Activated CD4-positive, alpha-beta T cell treated with anti-CD3 and anti-CD28 coated beads, Interleukin-2, amount 10 ng/mL, durations not matched to agents 7 days and 5 days (primary cell): ENCODE measurements at regions not wholly inside any gene's neighbourhood (a gene's known extent, or its start where the extent isn't known, plus 50 kb on each side); places are given as distances from the start of the nearest gene placed in this dataset.

Source experiments
- CTCF ChIA-PET: fragments of 350-600 bp; sonication (Branson Sonifier 250); formaldehyde crosslinking; loops from one replicate; lab custom pipeline; 2021; ENCODE audit warnings: antibody characterized with exemption; lab: Charles Lee
- POLR2A ChIA-PET: fragments of 350-600 bp; sonication (Branson Sonifier 250); formaldehyde crosslinking; loops from one replicate; lab custom pipeline; 2021; ENCODE audit warnings: antibody characterized with exemption; lab: Charles Lee
- DNase-seq: peaks from one replicate; pipeline ENCODE4 v3.0.0-alpha.2; 2020
- H3K27ac Mint-ChIP-seq: one replicate; pipeline ENCODE4 v1.8.0; 2021; ENCODE audit warnings: mild to moderate bottlenecking, moderate library complexity, mixed read lengths
- H3K27me3 Mint-ChIP-seq: one replicate; pipeline ENCODE4 v1.8.0; 2021; ENCODE audit warnings: mixed read lengths
- H3K36me3 Mint-ChIP-seq: one replicate; pipeline ENCODE4 v1.8.0; 2021; ENCODE audit warnings: low read depth, mixed read lengths
- H3K4me1 Mint-ChIP-seq: one replicate; pipeline ENCODE4 v1.8.0; 2021; ENCODE audit warnings: mixed read lengths
- H3K4me3 Mint-ChIP-seq: one replicate; pipeline ENCODE4 v1.8.0; 2021; ENCODE audit warnings: mild to moderate bottlenecking, moderate library complexity, mixed read lengths
- H3K9me3 Mint-ChIP-seq: one replicate; pipeline ENCODE4 v1.8.0; 2021; ENCODE audit warnings: mixed read lengths

DNA sequence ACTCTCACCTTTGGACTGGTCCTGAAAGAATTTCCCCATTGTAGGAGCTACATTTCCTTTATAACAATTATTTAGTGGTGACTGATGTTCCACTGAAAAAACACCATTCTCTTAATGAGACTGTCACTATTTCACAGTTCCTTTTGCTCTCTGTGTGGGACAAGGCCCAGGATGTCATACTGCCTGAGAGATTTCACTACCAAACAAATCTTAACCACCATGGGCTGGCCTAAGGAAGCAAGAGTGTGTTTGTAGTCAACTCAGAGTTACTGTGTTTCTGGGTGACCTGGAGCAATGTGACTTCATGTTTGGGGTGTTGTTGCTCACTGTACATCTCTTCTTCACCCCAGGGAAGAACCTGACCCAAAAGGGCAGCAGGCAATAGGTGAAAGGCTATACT is 50.1 kb upstream of the ZNF608 start:
- H3K27ac Mint-ChIP-seq = no peak overlapping the region
- CTCF ChIA-PET = interaction anchor here (0.6 kb wide), 1 partner anchor 795 kb away, joined by 4 read pairs; no protein-coding TSS in a partner anchor
- no peak overlapping the region for H3K4me3 Mint-ChIP-seq
- peaks cover 3% of the 10 kb centered on the region for H3K9me3 Mint-ChIP-seq
- H3K36me3 Mint-ChIP-seq = no peaks in the 10 kb centered on the region
- no peak for DNase-seq
- POLR2A ChIA-PET = no interaction called here
- H3K4me1 Mint-ChIP-seq = no peaks in the 10 kb centered on the region
- H3K27me3 Mint-ChIP-seq = no peaks in the 10 kb centered on the region

DNA sequence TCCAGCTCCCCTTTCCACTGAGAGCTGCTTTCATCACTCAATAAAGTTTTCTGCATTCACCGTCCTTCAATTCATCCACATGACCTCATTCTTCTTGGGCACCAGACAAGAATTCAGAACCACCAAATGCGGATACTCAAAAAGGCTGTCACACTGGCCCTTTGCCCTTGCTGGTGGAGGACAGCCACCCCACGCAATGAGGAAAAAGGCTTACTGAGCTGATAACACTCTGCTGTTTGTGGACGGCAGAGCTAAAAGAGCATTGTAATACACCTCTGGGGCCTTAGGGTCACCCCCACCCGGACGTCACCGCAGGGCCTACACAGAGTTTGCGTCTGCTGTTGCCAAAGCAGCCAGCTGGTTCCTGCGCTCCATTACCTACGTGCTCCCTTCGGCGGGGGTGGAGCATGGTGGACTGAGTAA is 51.2 kb upstream of the ZNF608 start:
- H3K4me3 Mint-ChIP-seq = no peak overlapping the region
- no peaks in the 10 kb centered on the region for H3K36me3 Mint-ChIP-seq
- no peak for DNase-seq
- ChIA-PET CTCF (no interaction called here), POLR2A (no interaction called here)
- H3K27me3 Mint-ChIP-seq = no peaks in the 10 kb centered on the region
- no peaks in the 10 kb centered on the region for H3K4me1 Mint-ChIP-seq
- no peak overlapping the region for H3K27ac Mint-ChIP-seq
- no peaks in the 10 kb centered on the region for H3K9me3 Mint-ChIP-seq

- H3K4me1 Mint-ChIP-seq = no peaks in the 10 kb centered on the region
- CTCF ChIA-PET = no interaction called here
- no peak for DNase-seq
- POLR2A ChIA-PET = no interaction called here
- no peaks in the 10 kb centered on the region for H3K36me3 Mint-ChIP-seq
- no peaks in the 10 kb centered on the region for H3K9me3 Mint-ChIP-seq
- no peak overlapping the region for H3K4me3 Mint-ChIP-seq
- no peaks in the 10 kb centered on the region for H3K27me3 Mint-ChIP-seq
- no peak overlapping the region for H3K27ac Mint-ChIP-seq
Measured at GRCh38 chr5:124798890-124799289, 52.5 kb upstream of the ZNF608 start.

DNA sequence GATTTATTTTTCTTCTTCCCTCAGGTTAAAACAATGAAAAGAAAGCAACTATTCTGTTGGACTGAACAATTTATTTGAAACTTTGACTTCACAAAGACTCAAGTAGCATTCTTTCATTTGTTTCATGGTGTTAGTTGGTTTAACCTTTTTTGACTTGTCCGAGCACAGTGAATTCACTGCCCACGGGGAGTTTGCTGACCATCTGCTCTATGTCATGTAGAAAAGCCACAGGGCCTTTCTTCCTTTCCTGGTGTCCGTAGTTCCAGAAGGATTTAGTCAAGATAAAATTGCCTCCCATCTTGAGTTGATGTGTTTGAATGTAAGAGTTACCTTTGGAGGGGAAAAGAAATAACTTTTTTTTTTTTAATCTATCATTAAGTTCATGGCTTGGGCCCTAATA is 55.1 kb upstream of the ZNF608 start:
- H3K9me3 Mint-ChIP-seq = no peaks in the 10 kb centered on the region
- POLR2A ChIA-PET = no interaction called here

GRCh38 chr5:124803617-124804323 is 57.3 kb upstream of the ZNF608 start:
- ChIA-PET POLR2A (no interaction called here), CTCF (no interaction called here)
- H3K4me3 Mint-ChIP-seq = no peak overlapping the region
- H3K9me3 Mint-ChIP-seq = no peaks in the 10 kb centered on the region
- DNase-seq = no peak
- no peaks in the 10 kb centered on the region for H3K4me1 Mint-ChIP-seq
- H3K36me3 Mint-ChIP-seq = no peaks in the 10 kb centered on the region
- no peaks in the 10 kb centered on the region for H3K27me3 Mint-ChIP-seq
- H3K27ac Mint-ChIP-seq = no peak overlapping the region

More for the DNA sequence above, 55.1 kb upstream of the ZNF608 start:
- no peak for DNase-seq
- H3K4me3 Mint-ChIP-seq = no peak overlapping the region
- H3K27me3 Mint-ChIP-seq = no peaks in the 10 kb centered on the region
- CTCF ChIA-PET = no interaction called here
- H3K27ac Mint-ChIP-seq = no peak overlapping the region
- H3K36me3 Mint-ChIP-seq = no peaks in the 10 kb centered on the region
- no peaks in the 10 kb centered on the region for H3K4me1 Mint-ChIP-seq

- H3K4me1 Mint-ChIP-seq = no peaks in the 10 kb centered on the region
- H3K27ac Mint-ChIP-seq = no peak overlapping the region
- no peaks in the 10 kb centered on the region for H3K9me3 Mint-ChIP-seq
- H3K27me3 Mint-ChIP-seq = no peaks in the 10 kb centered on the region
- POLR2A ChIA-PET = no interaction called here
- CTCF ChIA-PET = no interaction called here
- H3K36me3 Mint-ChIP-seq = no peaks in the 10 kb centered on the region
- no peak overlapping the region for H3K4me3 Mint-ChIP-seq
- no peak for DNase-seq
Measured at GRCh38 chr5:124806026-124806372, 59.6 kb upstream of the ZNF608 start.

DNA sequence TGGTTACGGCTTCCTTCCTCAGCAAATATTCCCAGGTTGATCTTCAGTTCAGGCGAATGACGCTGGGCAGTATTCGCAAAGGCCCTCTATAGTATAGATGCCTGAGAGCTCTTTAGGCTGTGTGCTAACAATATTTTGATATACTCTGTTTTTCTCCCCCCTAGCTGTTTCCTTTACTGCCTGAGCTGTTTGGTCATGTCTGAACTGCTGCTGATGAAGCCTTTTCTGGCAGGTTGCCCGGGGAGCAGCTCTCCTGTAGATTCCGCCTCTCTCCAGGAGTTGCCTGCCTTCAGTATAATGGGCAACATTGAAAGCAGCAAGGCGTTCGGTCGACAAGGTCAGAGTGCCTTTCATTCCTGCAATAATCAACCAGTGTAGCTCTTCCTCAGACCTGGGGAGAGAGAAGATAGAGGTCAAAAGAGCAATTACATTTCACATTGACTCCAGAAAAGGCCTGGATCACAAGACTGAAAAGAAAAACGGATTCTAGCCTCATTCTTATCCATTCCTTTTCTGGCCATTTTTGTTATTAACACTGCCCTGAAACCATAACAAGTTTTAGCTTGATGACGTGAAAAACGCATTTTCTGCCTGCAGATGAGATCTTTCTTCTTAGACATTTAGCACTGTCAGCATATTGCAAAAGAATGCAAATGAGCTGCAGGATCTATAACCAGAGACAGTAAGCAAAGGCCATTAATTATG is 60.1 kb upstream of the ZNF608 start:
- ChIA-PET CTCF (no interaction called here), POLR2A (no interaction called here)
- no peak for DNase-seq
- Mint-ChIP-seq H3K4me1 (no peaks in the 10 kb centered on the region), H3K36me3 (no peaks in the 10 kb centered on the region), H3K4me3 (no peak overlapping the region), H3K9me3 (no peaks in the 10 kb centered on the region), H3K27me3 (no peaks in the 10 kb centered on the region), H3K27ac (no peak overlapping the region)

- ChIA-PET CTCF (interaction anchor here (0.6 kb wide), 1 partner anchor 84 kb away, joined by 3 read pairs; no protein-coding TSS in a partner anchor), POLR2A (no interaction called here)
Measured at GRCh38 chr5:124808842-124809268, 62.4 kb upstream of the ZNF608 start.

GRCh38 chr5:124810396-124811006 is 64.1 kb upstream of the ZNF608 start:
- Mint-ChIP-seq H3K36me3 (no peaks in the 10 kb centered on the region), H3K9me3 (no peaks in the 10 kb centered on the region), H3K4me1 (no peaks in the 10 kb centered on the region), H3K27ac (no peak overlapping the region), H3K27me3 (no peaks in the 10 kb centered on the region), H3K4me3 (no peak overlapping the region)
- CTCF ChIA-PET = no interaction called here
- no peak for DNase-seq
- POLR2A ChIA-PET = no interaction called here

More at GRCh38 chr5:124808842-124809268, 62.4 kb upstream of the ZNF608 start:
- DNase-seq = no peak
- no peaks in the 10 kb centered on the region for H3K4me1 Mint-ChIP-seq
- H3K9me3 Mint-ChIP-seq = no peaks in the 10 kb centered on the region
- no peaks in the 10 kb centered on the region for H3K27me3 Mint-ChIP-seq
- no peaks in the 10 kb centered on the region for H3K36me3 Mint-ChIP-seq
- H3K27ac Mint-ChIP-seq = no peak overlapping the region
- no peak overlapping the region for H3K4me3 Mint-ChIP-seq

- Mint-ChIP-seq H3K36me3 (no peaks in the 10 kb centered on the region), H3K9me3 (no peaks in the 10 kb centered on the region), H3K27ac (no peak overlapping the region), H3K4me1 (no peaks in the 10 kb centered on the region), H3K4me3 (no peak overlapping the region), H3K27me3 (no peaks in the 10 kb centered on the region)
- ChIA-PET POLR2A (no interaction called here), CTCF (no interaction called here)
- DNase-seq = no peak
Measured at GRCh38 chr5:124812771-124813358, 66.4 kb upstream of the ZNF608 start.

GRCh38 chr5:124816381-124816780 is 69.9 kb upstream of the ZNF608 start:
- ChIA-PET POLR2A (no interaction called here), CTCF (no interaction called here)
- H3K4me3 Mint-ChIP-seq = no peak overlapping the region
- H3K27me3 Mint-ChIP-seq = no peaks in the 10 kb centered on the region
- no peak for DNase-seq
- no peak overlapping the region for H3K27ac Mint-ChIP-seq
- no peaks in the 10 kb centered on the region for H3K9me3 Mint-ChIP-seq
- no peaks in the 10 kb centered on the region for H3K4me1 Mint-ChIP-seq
- no peaks in the 10 kb centered on the region for H3K36me3 Mint-ChIP-seq

DNA sequence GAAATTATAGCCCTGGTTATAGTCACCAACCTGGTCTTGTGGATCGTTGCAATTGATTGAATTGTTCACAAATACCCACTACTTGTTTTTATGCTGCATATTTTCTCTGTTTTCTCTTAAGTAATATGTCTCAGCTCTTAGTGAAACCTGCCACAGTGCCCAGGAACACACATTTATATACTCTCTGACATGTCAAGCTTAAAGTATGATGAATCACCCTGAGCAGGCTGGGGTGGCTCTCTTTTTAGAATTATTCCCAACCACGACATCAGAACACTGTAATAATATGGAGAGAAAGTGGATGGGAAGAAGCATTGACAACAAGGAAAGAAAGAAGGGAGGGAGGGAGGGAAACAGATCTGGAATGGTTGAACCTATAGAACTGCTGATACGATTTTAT is 72.8 kb upstream of the ZNF608 start:
- Mint-ChIP-seq H3K4me1 (no peaks in the 10 kb centered on the region), H3K36me3 (no peaks in the 10 kb centered on the region), H3K27ac (no peak overlapping the region), H3K9me3 (no peaks in the 10 kb centered on the region), H3K27me3 (no peaks in the 10 kb centered on the region), H3K4me3 (no peak overlapping the region)
- ChIA-PET POLR2A (no interaction called here), CTCF (no interaction called here)
- DNase-seq = no peak

GRCh38 chr5:124822647-124823046 is 76.2 kb upstream of the ZNF608 start:
- ChIA-PET POLR2A (no interaction called here), CTCF (no interaction called here)
- Mint-ChIP-seq H3K9me3 (no peaks in the 10 kb centered on the region), H3K36me3 (no peaks in the 10 kb centered on the region), H3K27ac (no peak overlapping the region), H3K27me3 (no peaks in the 10 kb centered on the region), H3K4me3 (no peak overlapping the region), H3K4me1 (no peaks in the 10 kb centered on the region)
- no peak for DNase-seq
